Amniotic stem cell (primary cell): ENCODE measurements at regions not wholly inside any gene's neighbourhood (a gene's known extent, or its start where the extent isn't known, plus 50 kb on each side); places are given as distances from the start of the nearest gene placed in this dataset.

Source experiments
- DNase-seq: peaks from one replicate; lab custom pipeline; 2025; lab: John Stamatoyannopoulos, UW

DNA sequence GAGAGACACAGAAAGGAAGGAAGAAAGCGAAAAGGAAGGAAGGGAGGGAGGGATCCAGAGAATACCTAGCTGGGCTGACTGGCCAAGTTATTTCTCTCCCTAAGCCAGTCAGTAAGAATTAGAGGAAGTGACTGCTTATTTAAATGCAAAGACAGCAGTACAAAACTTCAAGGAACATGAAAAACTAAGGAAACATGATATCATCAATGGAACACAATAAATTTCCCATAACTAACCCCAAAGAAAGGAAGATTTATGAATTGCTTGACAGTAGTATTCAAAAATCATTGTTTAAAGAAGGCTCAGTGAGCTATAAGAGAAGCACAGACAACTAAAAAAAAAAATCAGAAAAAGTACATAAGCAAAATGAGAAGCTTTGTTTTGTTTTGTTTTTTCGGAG, 252.3 kb upstream of the SASH1 start:
- no peak for DNase-seq

DNA sequence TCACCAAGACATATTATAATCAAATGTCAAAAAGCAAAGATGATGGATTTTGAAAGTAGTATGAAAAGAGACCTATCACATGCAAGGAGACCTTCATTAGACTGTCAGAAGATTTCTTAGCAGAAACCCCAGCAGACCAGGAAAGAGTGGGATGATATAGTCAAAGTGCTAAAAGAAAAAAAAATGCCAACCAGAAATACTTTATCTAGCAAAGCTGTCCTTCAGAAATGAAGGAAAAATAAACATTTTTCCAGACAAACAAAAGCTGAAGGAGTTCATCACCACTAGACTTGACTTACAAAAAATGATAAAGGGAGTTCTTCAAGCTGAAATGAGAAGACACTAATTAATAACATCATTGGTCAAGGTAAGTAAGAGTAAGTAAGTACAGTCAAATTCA, 251.2 kb upstream of the SASH1 start:
- no peak for DNase-seq

DNA sequence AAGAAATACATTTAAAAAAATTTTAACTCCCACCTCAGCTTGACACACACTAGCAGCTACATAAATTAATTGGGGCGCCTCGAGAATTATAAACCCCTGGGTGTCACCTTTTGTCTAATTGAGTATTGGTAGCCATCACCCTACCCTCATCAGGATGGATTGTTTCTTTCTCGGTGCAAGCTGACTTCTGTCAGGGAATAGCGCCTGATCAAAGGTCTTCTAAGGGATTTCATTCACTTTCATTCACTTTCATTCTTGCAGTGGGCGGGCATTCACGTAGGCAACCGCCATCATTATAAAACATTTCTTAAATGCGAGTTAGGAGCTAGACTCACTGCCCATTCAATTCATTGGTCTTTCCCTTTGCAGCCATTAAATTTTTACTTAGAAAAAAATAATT, 239.2 kb upstream of the SASH1 start:
- DNase-seq, result no peak

GRCh38 chr6:148104131-148104530, 238.5 kb upstream of the SASH1 start:
- DNase-seq, result no peak

- no peak for DNase-seq
Measured at GRCh38 chr6:148105695-148106094, 236.9 kb upstream of the SASH1 start.

GRCh38 chr6:148107911-148108310, 234.7 kb upstream of the SASH1 start:
- DNase-seq, result no peak

- DNase-seq, result no peak
Measured at GRCh38 chr6:148109732-148110131, 232.9 kb upstream of the SASH1 start.

DNA sequence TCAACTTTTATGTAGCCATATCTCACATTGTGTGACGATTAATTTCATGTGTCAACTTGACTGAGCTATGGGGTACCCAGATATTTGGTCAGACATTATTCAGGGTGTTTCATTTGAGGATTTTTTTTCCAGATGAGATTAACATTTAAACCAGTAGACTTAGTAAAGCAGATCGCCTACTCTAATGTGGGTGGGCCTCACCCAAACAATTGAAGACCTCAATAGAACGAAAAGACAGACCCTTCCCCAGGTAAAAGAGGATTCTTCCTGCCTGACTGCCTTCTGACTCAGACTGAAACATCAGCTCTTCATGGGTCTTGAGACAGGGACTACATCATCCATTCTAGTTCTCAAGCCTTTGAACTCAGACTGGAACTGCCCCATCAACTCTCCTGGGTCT, 231.7 kb upstream of the SASH1 start:
- no peak for DNase-seq

GRCh38 chr6:148112851-148113319, 229.8 kb upstream of the SASH1 start:
- DNase-seq, result no peak

GRCh38 chr6:148116001-148116400, 226.6 kb upstream of the SASH1 start:
- no peak for DNase-seq

DNA sequence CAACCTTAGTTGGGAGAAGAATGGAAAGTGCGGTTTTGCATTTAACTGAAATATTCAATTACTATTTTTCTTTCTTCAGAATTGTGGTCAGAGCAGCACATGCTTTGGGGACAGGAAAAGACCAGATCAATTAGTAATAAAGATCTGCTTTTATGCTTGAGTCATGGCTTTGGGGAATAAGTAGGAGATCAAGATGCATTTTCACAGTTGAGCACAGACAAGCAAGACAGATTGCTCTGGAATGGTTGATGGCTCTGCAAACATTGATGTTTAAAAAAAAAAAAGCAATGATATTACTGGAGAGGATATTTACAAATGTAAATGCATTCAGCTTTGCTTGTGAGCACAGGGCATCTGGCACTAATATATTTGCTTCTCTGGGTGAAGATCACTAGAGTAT, 224.4 kb upstream of the SASH1 start:
- no peak for DNase-seq

DNA sequence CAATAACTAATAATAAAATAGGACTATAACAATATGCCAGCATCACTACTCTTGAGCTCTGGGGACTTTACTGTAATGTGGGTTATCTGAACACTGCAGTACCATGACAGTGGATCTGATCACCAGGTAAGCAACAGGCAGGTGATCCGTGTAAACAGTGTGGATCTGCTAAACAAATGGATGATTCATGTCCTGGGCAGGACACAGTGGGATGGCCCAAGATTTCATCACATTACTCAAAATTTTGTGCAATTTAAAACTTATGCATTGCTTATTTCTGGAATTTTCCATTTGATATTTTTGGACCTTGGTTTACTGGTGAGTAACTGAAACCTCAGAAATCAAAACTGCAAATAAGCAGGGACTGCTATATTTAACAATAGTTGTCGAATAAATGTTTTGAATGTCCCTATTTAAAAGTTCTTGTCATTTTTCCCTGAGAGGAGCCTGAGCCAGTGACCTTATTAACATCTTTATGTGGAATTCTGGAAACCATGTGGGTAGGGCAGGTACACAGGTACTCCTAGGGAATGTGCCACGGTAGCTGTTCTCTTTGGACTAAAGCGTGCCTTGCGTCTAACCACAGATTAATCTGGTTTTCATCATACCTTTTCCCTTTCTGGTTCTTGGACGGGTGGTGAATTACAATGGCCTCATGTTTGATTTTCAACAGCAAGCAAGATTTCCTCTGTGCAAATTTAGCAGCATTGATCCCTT, 214.5 kb upstream of the SASH1 start:
- no peak for DNase-seq

DNA sequence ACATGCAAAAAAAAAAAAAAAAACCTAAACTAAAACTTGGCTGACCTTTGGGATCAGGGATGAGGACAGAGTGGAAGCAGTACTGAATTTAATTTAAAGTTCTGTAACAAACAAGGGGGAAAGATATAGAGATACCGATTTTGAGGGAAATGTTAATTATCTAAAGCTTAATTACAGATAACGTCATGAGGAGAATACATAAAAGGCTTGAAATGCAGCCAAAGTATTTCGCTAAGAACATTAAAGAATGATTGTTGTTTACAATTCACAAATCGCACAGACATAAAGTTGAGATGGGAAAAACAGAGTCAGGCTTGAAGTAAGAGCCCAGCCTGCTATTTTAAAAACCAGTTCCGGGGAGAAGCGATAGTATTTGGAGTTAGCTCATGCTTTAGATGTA, 208.0 kb upstream of the SASH1 start:
- DNase-seq, result no peak

DNA sequence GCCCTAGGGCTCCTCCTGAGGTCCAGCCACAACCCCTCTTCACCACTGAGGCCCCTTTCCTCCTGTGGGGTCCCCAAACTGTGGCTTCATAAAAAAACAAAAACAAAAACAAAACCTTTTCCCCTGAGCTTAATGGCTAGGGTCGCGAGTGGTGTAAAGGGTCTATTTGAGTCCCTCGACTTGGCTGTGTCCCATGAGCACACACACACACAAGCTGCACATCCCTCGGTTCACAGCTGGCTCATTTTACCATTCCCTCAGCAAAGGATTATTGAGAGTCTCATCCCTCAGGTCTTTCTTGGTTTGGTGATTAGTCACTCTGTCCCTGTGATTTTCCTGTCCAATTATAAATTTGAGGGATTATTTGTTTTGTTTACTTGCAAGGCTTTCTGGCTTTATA, 206.1 kb upstream of the SASH1 start:
- DNase-seq, result no peak

- DNase-seq, result no peak
Measured at GRCh38 chr6:148137652-148138051, 205.0 kb upstream of the SASH1 start.

DNA sequence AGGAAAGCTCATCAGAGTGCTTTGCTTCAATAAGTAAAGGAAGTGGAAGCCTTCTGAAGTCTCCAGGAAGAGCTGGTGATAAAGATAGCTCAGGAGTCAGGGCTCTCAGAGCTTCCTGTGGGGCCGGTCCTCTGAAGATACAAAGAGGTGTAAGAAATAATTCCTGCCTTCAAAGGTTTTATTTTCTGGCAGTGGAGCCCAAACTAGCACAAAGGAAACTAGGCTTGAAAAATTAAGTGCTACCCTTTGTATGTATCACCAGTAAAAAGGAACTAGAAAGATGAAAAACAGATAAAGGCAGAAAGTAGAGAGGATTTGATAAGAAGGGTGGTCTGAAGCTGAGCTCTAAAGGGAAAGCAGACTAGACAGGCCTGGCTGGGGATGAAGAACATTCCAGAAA, 204.1 kb upstream of the SASH1 start:
- no peak for DNase-seq

- no peak for DNase-seq
Measured at GRCh38 chr6:148140772-148141557, 201.7 kb upstream of the SASH1 start.

DNA sequence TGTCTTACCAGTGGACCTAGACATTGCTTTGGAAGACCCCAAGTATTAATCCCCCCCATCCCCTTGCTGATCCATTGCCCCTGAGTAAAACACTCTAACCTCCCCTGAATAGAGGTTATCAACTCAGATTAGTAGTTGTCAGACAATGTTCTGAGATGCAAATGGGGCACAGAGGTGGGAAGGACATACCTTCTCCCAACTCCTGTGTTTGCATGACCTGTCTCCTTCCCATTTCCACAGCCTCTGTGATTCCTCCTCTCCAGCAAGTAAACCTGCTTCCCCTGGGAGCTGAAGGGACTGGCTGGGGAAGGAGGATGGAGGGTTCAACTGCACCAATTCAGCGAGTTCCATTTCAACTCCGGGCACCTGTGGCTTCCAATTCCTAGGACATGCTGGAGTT, 199.8 kb upstream of the SASH1 start:
- no peak for DNase-seq

- no peak for DNase-seq
Measured at GRCh38 chr6:148143771-148144170, 198.9 kb upstream of the SASH1 start.

DNA sequence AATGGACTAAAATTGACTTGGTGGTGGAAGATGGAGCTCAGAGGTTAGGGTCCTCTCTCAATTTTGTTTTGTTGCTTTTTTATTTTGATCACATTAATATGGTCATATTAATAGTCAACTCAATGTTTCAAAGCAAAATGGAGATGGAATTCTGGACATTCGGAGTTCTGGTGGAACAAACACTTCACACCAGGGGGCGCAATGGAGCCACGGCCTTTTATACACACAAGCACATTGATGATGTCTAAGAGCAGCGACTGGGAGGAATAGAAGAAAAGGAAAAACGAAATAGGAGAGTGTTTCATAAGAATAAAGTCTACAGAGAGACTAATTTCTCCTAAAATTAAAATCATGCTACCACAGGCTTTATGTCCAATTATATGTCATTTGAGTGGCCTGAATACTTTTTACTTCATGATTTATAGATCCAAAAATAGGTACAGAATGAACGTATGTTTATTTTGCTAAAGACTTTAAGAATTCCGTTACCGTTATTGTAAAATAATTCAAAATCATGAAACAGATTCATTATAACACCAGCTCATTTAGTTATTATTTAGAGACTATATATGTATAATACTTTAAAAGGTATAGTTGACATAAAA, 197.6 kb upstream of the SASH1 start:
- no peak for DNase-seq

DNA sequence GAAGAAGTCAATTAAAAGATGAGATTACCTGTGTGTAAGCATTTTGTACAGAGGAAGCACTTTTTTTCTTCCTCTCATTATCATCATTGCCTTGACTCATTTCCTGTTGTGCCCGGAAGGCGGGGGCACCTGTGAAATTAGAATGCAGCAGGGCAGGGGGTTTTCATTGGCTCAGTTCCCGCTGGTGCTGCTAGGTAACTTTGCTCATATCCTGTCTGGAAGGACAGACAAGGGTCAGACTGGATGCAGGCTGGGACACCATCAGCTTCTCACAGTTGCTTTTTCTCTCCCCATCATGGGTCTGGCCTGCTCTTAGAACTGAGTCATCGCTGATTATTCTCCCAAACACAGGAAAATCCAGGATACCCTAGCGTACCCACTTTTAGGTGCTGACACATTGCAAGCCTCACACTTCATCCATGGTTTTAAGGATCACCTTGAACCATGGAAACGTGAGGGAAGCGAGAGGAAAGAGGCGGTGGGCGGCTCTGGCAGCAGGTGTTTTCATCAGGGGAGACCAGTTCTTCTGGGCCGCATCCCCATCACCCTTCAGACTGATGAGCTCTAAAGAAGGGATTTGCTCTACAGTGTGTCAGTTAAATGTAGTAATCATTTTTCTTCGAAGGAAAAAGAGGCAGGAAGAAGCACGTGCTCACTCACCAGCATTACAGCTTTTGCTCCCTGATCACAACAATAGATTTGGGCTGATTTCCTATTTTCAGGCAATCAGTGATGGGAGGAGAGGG, 195.7 kb upstream of the SASH1 start:
- DNase-seq, result no peak

DNA sequence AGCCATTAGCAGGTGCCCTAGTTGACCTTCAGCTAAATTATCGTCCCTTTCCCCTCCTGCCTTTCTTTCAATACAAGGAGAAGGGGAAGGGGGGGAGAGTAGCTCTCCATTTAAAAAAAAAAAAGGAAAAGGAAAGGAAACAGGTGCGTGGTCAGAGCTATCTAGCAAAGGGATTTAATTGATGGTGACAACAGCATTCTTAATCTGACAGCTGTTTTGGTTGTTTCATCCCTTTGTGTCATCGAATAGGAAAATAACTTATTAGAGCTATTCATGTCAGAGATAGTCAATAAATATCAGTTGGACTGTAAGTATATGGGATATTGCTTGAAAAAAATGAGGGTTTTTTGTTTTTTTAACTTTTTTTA, 195.2 kb upstream of the SASH1 start:
- DNase-seq, result no peak
